Peyer's patch (tissue), 4 donors: ENCODE measurements at regions not wholly inside any gene's neighbourhood (a gene's known extent, or its start where the extent isn't known, plus 50 kb on each side); places are given as distances from the start of the nearest gene placed in this dataset.
"Not testable (repeated sequence)": the region's sequence is repeated elsewhere in the genome, so short reads cannot be mapped to it uniquely, and the experiment has no call there.

Experiments used
- DNase-seq, 3 donors: peaks; one replicate each; pipeline ENCODE4 v3.0.0-alpha.2; 2017 to 2019
- H3K27ac ChIP-seq, 4 donors: fragments of 200-600 bp; sonication (generic); one replicate each; pipeline ENCODE4 v1.5.1; 2016 to 2019
- H3K27me3 ChIP-seq, 2 donors: fragments of 200-600 bp; sonication (generic); one replicate each; pipeline ENCODE4 v1.5.1; 2019
- H3K36me3 ChIP-seq, 3 donors: fragments of 200-600 bp; sonication (generic); one replicate each; pipeline ENCODE4 v1.5.1; 2016 to 2019
- H3K4me1 ChIP-seq, 4 donors: fragments of 200-600 bp; sonication (generic); one replicate each; pipeline ENCODE4 v1.5.1; 2016 to 2019
- H3K4me3 ChIP-seq, 4 donors: fragments of 200-600 bp; sonication (generic); 1 replicate in 3 of 4; 2 replicates in 1 of 4; pipeline ENCODE4 v1.5.1; 2016 to 2019; ENCODE audit warnings: mild to moderate bottlenecking in 1 of 4
- H3K9me3 ChIP-seq, 4 donors: fragments of 200-600 bp; sonication (generic); one replicate each; pipeline ENCODE4 v1.5.1; 2016 to 2019; ENCODE audit warnings: mild to moderate bottlenecking in 1 of 4
- CTCF ChIP-seq, 6 experiments: fragments of 450-650 bp in 4 of 6; fragments of 200-600 bp in 2 of 6; sonication (generic) in 1 of 6; IDR thresholded peaks; one replicate each; pipeline ENCODE4 v1.5.1; 2017 to 2019; ENCODE audit warnings: antibody characterized with exemption in 6 of 6, mild to moderate bottlenecking in 3 of 6, moderate library complexity in 1 of 6
- POLR2A ChIP-seq, 2 donors: fragments of 450-650 bp; IDR thresholded peaks; one replicate each; pipeline ENCODE4 v1.5.1; 2017; ENCODE audit warnings: antibody characterized with exemption in 2 of 2, mild to moderate bottlenecking in 2 of 2, moderate library complexity in 2 of 2

- no peaks in the 10 kb centered on the region for H3K9me3 ChIP-seq
- H3K4me1 ChIP-seq = no peaks in the 10 kb centered on the region
- no peaks in the 10 kb centered on the region for H3K27me3 ChIP-seq
- DNase-seq = no peak
- H3K4me3 ChIP-seq = no peak overlapping the region
- TF ChIP-seq CTCF (IDR thresholded peaks at IDR 0.05) = no peak
- TF ChIP-seq POLR2A (IDR thresholded peaks at IDR 0.05) = no peak
- no peaks in the 10 kb centered on the region for H3K36me3 ChIP-seq
- H3K27ac ChIP-seq = no peak overlapping the region
These were observed 650.7 kb upstream of the KLHL1 start for GRCh38 chr13:70758932-70759331.

GRCh38 chr13:70756088-70756487 lies 647.8 kb upstream of the KLHL1 start:
- Histone ChIP-seq H3K27ac (no peak overlapping the region), H3K4me3 (no peak overlapping the region), H3K27me3 (no peaks in the 10 kb centered on the region), H3K9me3 (no peaks in the 10 kb centered on the region), H3K4me1 (no peaks in the 10 kb centered on the region), H3K36me3 (no peaks in the 10 kb centered on the region)
- TF ChIP-seq POLR2A (IDR thresholded peaks at IDR 0.05) (no peak), CTCF (IDR thresholded peaks at IDR 0.05) (no peak)
- DNase-seq = no peak

GRCh38 chr13:70755456-70755855 lies 647.2 kb upstream of the KLHL1 start:
- H3K27me3 ChIP-seq = no peaks in the 10 kb centered on the region
- no peaks in the 10 kb centered on the region for H3K36me3 ChIP-seq
- DNase-seq = no peak
- no peak for TF ChIP-seq CTCF (IDR thresholded peaks at IDR 0.05)
- no peak for TF ChIP-seq POLR2A (IDR thresholded peaks at IDR 0.05)
- no peak overlapping the region for H3K27ac ChIP-seq
- no peak overlapping the region for H3K4me3 ChIP-seq
- no peaks in the 10 kb centered on the region for H3K4me1 ChIP-seq
- H3K9me3 ChIP-seq = no peaks in the 10 kb centered on the region

GRCh38 chr13:70747262-70747661 lies 639.0 kb upstream of the KLHL1 start:
- Histone ChIP-seq H3K36me3 (no peaks in the 10 kb centered on the region), H3K9me3 (no peaks in the 10 kb centered on the region), H3K27ac (no peak overlapping the region), H3K4me1 (no peaks in the 10 kb centered on the region), H3K27me3 (no peaks in the 10 kb centered on the region), H3K4me3 (no peak overlapping the region)
- no peak for DNase-seq
- TF ChIP-seq POLR2A (IDR thresholded peaks at IDR 0.05) (no peak), CTCF (IDR thresholded peaks at IDR 0.05) (no peak)

GRCh38 chr13:70746469-70746868 lies 638.2 kb upstream of the KLHL1 start:
- H3K4me1 ChIP-seq, H3K27ac ChIP-seq, H3K36me3 ChIP-seq, H3K9me3 ChIP-seq, H3K4me3 ChIP-seq, DNase-seq, H3K27me3 ChIP-seq: not testable (repeated sequence)

GRCh38 chr13:70736622-70737317 lies 628.5 kb upstream of the KLHL1 start:
- no peaks in the 10 kb centered on the region for H3K36me3 ChIP-seq
- no peaks in the 10 kb centered on the region for H3K27me3 ChIP-seq
- DNase-seq = no peak
- H3K4me1 ChIP-seq = no peaks in the 10 kb centered on the region
- H3K9me3 ChIP-seq = no peaks in the 10 kb centered on the region
- TF ChIP-seq CTCF (IDR thresholded peaks at IDR 0.05) = no peak
- TF ChIP-seq POLR2A (IDR thresholded peaks at IDR 0.05) = no peak
- no peak overlapping the region for H3K27ac ChIP-seq
- H3K4me3 ChIP-seq = no peak overlapping the region
